ENCODE measurements at regions not wholly inside any gene's neighbourhood (a gene's known extent, or its start where the extent isn't known, plus 50 kb on each side); places are given as distances from the start of the nearest gene placed in this dataset.

DNA sequence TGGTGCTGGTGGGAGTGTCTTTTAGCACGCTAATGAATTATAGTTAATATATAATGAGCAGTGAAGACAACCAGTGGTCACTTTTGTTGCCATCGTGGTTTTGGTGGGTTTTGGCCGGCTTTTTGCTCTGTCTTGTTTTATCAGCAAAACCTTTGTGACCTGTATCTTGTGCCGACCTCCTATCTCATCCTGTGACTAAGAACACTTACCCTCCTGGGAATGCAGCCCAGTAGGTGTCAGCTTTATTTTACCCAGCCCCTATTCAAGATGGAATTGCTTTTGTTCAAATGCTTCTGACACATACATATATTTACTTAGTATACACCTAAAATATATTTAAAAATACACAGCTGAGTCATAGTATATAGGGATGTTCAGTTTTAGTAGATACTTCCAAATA, 770.3 kb downstream of the PDCD6IP start:
- Histone ChIP-seq H3K27me3 (ENCODE audit: insufficient read depth, low read depth, low read length) (no peaks in the 10 kb centered on the region), H2AFZ (ENCODE audit: low read depth, low read length) (no peak overlapping the region), H3K27ac (ENCODE audit: low read length) (no peak overlapping the region), H3K9ac (ENCODE audit: low read length) (no peak overlapping the region), H3K9me2 (ENCODE audit: insufficient read depth, low read length) (no peaks in the 10 kb centered on the region), H4K20me1 (ENCODE audit: insufficient read depth) (no peaks in the 10 kb centered on the region), H3K36me3 (ENCODE audit: insufficient read depth, low read length) (no peaks in the 10 kb centered on the region), H3K9me3 (ENCODE audit: low read length) (no peaks in the 10 kb centered on the region), H3K79me2 (replicated peaks; ENCODE audit: insufficient read depth, low read length) (no peaks in the 10 kb centered on the region), H3F3A (ENCODE audit: insufficient read depth, low read length, poor library complexity, severe bottlenecking) (no peaks in the 10 kb centered on the region), H3K4me3 (ENCODE audit: low read length) (no peak overlapping the region), H3K4me2 (ENCODE audit: low read length) (no peak overlapping the region)
- TF ChIP-seq TAF1 (IDR thresholded peaks at IDR 0.05; ENCODE audit: low read depth) (no peak), RAD21 (conservative IDR thresholded peaks at IDR 0.05) (no peak), MXI1 (conservative IDR thresholded peaks at IDR 0.05; ENCODE audit: poor library complexity, severe bottlenecking) (no peak), POLR2AphosphoS5 (IDR thresholded peaks at IDR 0.05) (no peak), EZH2 (IDR thresholded peaks at IDR 0.05; ENCODE audit: borderline replicate concordance, insufficient read depth, low read length, poor library complexity, severe bottlenecking) (no peak), EP300 (conservative IDR thresholded peaks at IDR 0.05; ENCODE audit: poor library complexity, severe bottlenecking) (no peak), SMC3 (conservative IDR thresholded peaks at IDR 0.05; ENCODE audit: poor library complexity) (no peak)
- TF ChIP-seq, protein P1, sequence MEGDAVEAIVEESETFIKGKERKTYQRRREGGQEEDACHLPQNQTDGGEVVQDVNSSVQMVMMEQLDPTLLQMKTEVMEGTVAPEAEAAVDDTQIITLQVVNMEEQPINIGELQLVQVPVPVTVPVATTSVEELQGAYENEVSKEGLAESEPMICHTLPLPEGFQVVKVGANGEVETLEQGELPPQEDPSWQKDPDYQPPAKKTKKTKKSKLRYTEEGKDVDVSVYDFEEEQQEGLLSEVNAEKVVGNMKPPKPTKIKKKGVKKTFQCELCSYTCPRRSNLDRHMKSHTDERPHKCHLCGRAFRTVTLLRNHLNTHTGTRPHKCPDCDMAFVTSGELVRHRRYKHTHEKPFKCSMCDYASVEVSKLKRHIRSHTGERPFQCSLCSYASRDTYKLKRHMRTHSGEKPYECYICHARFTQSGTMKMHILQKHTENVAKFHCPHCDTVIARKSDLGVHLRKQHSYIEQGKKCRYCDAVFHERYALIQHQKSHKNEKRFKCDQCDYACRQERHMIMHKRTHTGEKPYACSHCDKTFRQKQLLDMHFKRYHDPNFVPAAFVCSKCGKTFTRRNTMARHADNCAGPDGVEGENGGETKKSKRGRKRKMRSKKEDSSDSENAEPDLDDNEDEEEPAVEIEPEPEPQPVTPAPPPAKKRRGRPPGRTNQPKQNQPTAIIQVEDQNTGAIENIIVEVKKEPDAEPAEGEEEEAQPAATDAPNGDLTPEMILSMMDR (IDR thresholded peaks at IDR 0.05; ENCODE audit: poor library complexity, severe bottlenecking): no peak
- TF ChIP-seq, protein P2, sequence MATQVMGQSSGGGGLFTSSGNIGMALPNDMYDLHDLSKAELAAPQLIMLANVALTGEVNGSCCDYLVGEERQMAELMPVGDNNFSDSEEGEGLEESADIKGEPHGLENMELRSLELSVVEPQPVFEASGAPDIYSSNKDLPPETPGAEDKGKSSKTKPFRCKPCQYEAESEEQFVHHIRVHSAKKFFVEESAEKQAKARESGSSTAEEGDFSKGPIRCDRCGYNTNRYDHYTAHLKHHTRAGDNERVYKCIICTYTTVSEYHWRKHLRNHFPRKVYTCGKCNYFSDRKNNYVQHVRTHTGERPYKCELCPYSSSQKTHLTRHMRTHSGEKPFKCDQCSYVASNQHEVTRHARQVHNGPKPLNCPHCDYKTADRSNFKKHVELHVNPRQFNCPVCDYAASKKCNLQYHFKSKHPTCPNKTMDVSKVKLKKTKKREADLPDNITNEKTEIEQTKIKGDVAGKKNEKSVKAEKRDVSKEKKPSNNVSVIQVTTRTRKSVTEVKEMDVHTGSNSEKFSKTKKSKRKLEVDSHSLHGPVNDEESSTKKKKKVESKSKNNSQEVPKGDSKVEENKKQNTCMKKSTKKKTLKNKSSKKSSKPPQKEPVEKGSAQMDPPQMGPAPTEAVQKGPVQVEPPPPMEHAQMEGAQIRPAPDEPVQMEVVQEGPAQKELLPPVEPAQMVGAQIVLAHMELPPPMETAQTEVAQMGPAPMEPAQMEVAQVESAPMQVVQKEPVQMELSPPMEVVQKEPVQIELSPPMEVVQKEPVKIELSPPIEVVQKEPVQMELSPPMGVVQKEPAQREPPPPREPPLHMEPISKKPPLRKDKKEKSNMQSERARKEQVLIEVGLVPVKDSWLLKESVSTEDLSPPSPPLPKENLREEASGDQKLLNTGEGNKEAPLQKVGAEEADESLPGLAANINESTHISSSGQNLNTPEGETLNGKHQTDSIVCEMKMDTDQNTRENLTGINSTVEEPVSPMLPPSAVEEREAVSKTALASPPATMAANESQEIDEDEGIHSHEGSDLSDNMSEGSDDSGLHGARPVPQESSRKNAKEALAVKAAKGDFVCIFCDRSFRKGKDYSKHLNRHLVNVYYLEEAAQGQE (IDR thresholded peaks at IDR 0.05; ENCODE audit: borderline replicate concordance): no peak

DNA sequence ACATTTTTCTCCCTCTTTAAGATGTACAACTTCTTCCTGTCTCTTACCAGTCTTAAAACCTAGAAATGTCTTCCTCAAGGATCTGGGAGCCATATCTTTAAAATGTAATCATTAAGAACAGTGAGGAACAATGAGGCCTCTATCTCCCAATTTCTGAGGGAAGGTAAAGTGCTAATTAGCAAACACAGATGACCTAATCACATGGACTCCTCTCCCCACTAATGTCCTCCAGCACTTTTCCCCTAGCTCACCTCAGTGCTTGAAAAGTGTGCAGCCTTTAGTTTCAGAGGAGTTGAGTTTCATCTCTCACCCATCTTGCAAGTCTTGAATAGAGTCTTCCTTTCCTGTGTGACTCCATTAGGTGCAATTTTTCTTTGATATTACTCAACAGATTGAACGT, 771.0 kb downstream of the PDCD6IP start:
- Histone ChIP-seq H3K9me2 (ENCODE audit: insufficient read depth, low read length) (no peaks in the 10 kb centered on the region), H4K20me1 (ENCODE audit: insufficient read depth) (no peaks in the 10 kb centered on the region), H3K79me2 (replicated peaks; ENCODE audit: insufficient read depth, low read length) (no peaks in the 10 kb centered on the region), H3K4me2 (ENCODE audit: low read length) (no peak overlapping the region), H3F3A (ENCODE audit: insufficient read depth, low read length, poor library complexity, severe bottlenecking) (no peaks in the 10 kb centered on the region), H3K36me3 (ENCODE audit: insufficient read depth, low read length) (no peaks in the 10 kb centered on the region), H3K9ac (ENCODE audit: low read length) (no peak overlapping the region), H3K9me3 (ENCODE audit: low read length) (no peaks in the 10 kb centered on the region), H3K4me3 (ENCODE audit: low read length) (no peak overlapping the region), H3K27me3 (ENCODE audit: insufficient read depth, low read depth, low read length) (no peaks in the 10 kb centered on the region), H3K27ac (ENCODE audit: low read length) (no peak overlapping the region), H2AFZ (ENCODE audit: low read depth, low read length) (no peak overlapping the region)
- no peak for TF ChIP-seq EP300 (conservative IDR thresholded peaks at IDR 0.05; ENCODE audit: poor library complexity, severe bottlenecking)
- TF ChIP-seq, protein P1 (IDR thresholded peaks at IDR 0.05; ENCODE audit: poor library complexity, severe bottlenecking): no peak
- TF ChIP-seq POLR2AphosphoS5 (IDR thresholded peaks at IDR 0.05): no peak
- no peak for TF ChIP-seq RAD21 (conservative IDR thresholded peaks at IDR 0.05)
- TF ChIP-seq MXI1 (conservative IDR thresholded peaks at IDR 0.05; ENCODE audit: poor library complexity, severe bottlenecking): no peak
- TF ChIP-seq SMC3 (conservative IDR thresholded peaks at IDR 0.05; ENCODE audit: poor library complexity): no peak
- TF ChIP-seq TAF1 (IDR thresholded peaks at IDR 0.05; ENCODE audit: low read depth): no peak
- no peak for TF ChIP-seq EZH2 (IDR thresholded peaks at IDR 0.05; ENCODE audit: borderline replicate concordance, insufficient read depth, low read length, poor library complexity, severe bottlenecking)
- TF ChIP-seq, protein P2 (IDR thresholded peaks at IDR 0.05; ENCODE audit: borderline replicate concordance): no peak

Measured in neural cell (in vitro differentiated cells).